HK-2 (cell line): ENCODE measurements at regions not wholly inside any gene's neighbourhood (a gene's known extent, or its start where the extent isn't known, plus 50 kb on each side); places are given as distances from the start of the nearest gene placed in this dataset.
"Not testable (repeated sequence)": the region's sequence is repeated elsewhere in the genome, so short reads cannot be mapped to it uniquely, and the experiment has no call there.

Experiments used
- DNase-seq: peaks from one replicate; pipeline ENCODE4 v3.0.0-alpha.2; 2018; ENCODE audit not compliant: unreplicated experiment

GRCh38 chr19:27851543-27852060 lies 1361.3 kb downstream of the UQCRFS1 start:
- no peak for DNase-seq

GRCh38 chr19:27851002-27851481 lies 1361.9 kb downstream of the UQCRFS1 start:
- no peak for DNase-seq

- DNase-seq: no peak
These were observed 1366.0 kb downstream of the UQCRFS1 start for GRCh38 chr19:27846944-27847343.

DNA sequence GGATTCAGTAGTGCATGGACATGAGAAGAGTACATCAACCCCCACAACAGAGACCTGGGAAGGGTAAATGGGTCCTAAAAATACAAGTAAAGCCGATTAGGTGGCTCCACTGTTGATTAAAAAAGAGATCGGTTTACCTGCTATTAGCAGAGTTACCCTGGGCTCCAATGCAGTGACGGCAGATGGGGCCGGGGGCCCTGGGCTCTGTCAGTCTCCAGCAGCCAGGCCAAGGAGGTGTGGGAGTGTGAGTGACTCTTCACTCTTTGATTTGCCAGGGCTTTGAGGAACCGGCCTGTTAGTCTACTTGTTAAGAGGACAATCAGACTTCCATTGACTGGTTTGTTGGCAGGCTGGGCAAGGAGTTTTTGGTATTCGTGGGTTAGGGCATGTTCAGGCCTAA lies 1368.7 kb downstream of the UQCRFS1 start:
- no peak for DNase-seq

DNA sequence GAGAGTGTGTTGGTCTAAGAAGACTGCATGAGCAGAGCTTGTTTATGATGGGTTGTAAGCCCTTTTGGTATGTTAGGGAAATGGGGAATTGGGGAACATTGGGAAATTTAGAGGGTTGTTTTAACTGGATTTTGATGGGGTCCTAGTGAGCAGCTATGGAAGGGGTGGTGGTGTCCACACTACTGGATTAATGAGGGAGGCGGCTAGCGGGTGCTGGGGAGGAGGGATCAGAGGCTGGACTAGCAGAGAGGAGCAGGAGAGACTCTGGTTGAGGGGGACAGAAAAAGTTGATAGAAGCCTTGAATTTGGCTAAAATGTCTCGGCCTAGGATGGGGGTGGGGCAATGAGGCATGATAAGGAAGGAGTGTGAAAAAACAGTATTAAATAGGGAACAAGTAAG lies 1369.1 kb downstream of the UQCRFS1 start:
- no peak for DNase-seq

- no peak for DNase-seq
These were observed 1379.9 kb downstream of the UQCRFS1 start for GRCh38 chr19:27833031-27833430.

- no peak for DNase-seq
These were observed 1384.1 kb downstream of the UQCRFS1 start for GRCh38 chr19:27828829-27829228.

- DNase-seq: no peak
These were observed 1388.8 kb downstream of the UQCRFS1 start for GRCh38 chr19:27824108-27824507.

DNA sequence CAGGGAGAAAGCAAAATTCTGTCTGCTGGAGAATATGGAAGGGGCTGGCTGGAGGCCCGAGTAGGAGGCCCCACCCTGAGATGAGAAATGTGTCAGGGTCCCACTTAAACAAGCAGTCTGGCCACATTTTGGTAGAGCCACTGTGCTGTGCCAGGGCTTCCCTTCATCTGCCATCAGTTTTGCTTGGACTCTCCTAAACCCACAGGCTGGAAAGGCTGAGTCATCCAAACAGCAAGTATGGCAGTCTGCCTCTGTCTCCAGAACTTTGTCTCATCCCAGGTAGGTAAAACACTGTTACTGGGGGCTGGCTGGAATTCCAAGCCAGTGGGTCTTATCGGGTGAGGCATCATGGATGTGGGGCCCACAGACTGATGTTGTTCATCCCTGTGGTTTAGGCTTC lies 1390.6 kb downstream of the UQCRFS1 start:
- no peak for DNase-seq

DNA sequence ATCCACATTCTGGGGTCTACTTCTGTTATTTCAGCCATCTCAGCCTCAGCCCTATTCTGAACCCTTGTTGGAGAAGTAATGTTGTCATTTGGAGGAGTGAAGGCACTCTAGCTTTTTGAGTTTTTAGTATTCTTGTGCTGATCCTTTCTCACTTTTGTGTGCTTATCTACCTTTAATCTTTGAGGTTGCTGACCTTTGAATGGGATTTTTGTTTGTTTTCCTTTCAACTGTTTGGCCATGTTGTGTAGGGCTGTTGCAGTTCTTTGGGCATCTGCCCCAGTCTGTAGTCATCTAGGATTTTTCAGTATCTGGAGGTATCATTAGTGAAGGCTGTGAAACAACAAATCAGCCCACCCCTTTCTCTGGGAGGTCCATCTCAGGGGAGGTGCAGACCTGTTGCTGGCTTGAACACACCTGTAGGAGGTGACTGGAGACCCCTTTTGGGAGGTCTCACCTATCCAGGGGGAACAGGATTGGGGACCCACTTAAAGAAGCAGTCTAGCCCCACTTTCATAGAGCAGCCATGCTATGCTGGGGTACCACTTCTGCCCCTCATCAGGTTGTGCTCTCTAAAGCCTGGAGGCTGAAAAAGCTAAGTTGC lies 1391.4 kb downstream of the UQCRFS1 start:
- no peak for DNase-seq

- DNase-seq: no peak
These were observed 1397.0 kb downstream of the UQCRFS1 start for GRCh38 chr19:27815985-27816384.

GRCh38 chr19:27814834-27815233 lies 1398.1 kb downstream of the UQCRFS1 start:
- not testable (repeated sequence) for DNase-seq

DNA sequence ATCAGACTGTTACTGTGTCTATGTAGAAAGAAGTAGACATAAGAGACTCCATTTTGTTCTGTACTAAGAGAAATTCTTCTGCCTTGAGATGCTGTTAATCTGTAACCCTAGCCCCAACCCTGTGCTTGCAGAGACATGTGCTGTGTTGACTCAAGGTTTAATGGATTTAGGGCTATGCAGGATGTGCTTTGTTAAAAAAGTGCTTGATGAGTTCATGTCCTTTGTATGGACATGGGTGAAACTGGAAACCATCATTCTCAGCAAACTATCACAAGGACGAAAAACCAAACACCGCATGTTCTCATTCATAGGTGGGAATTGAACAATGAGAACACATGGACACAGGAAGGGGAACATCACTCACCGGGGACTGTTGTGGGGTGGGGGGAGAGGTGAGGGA lies 1398.7 kb downstream of the UQCRFS1 start:
- not testable (repeated sequence) for DNase-seq

DNA sequence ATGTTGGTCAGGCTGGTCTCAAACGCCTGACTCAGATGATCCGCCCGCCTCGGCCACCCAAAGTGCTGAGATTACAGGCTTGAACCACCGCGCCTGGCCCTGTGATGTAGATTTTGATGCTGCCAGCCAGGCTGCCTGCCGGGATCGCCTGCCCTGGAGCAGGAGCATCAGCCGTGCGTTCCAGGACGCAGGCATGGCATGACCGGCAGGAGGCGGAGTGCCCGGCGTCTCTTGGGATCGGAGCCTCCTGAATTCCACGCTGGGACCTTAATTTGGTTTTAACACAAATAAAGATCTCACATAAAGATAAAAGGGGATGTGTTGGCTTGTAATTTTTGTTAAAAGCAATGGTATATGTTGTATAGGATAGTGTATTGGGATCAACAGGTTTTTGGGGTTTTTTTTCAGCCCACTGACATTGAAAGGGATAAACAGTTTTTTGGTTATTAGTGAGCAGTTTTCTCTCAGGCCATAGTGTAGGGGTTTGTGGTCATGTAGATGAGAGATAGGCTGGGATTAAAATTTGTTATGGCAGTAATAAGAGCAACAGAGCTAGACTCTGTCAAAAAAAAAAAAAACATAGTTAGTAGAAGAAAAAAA lies 1406.4 kb downstream of the UQCRFS1 start:
- no peak for DNase-seq

DNA sequence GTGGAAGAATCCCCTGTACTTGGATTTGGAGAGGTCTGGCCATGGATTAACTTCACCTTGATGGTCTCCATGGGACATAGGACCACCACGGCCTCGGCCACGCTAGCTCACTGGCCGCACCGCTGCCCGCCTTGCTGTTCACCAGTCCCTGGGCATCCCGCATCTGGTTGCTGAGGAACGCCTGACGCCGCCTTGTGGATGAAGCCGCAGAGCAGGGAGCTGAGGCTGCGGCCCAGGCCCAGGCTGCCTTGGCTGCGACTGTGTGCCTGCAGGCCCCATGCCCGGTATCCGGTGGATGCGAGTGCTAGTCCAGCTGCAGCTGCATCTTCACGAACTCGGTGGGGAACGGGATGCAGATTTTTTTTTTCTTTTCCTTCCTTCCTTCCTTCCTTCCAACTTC lies 1407.1 kb downstream of the UQCRFS1 start:
- no peak for DNase-seq

- DNase-seq: not testable (repeated sequence)
These were observed 1410.7 kb downstream of the UQCRFS1 start for GRCh38 chr19:27802293-27802692.

DNA sequence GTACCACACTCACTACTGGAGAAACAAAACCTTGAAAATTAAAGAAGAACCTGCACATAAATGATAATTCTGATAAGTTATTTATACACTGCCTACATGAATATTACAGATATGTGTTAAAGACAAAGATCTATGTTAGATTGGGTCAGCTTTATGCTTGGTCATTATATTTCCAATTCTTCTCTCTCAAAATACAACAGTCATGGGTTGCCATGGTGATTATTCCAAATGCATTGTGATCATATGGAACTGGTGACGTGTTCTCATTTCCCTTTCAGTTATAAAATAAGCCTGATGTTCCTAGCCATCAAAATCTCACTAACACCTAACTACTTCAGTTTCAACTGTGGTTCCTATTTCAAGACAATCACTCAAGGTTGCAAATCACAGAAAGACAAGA lies 1416.4 kb downstream of the UQCRFS1 start:
- no peak for DNase-seq

- no peak for DNase-seq
These were observed 1416.9 kb downstream of the UQCRFS1 start for GRCh38 chr19:27796073-27796472.

GRCh38 chr19:27795369-27795768 lies 1417.6 kb downstream of the UQCRFS1 start:
- DNase-seq: no peak

- DNase-seq: peak; percentile 27
These were observed 1418.4 kb downstream of the UQCRFS1 start for GRCh38 chr19:27794494-27795042.

GRCh38 chr19:27793644-27794493 lies 1419.1 kb downstream of the UQCRFS1 start:
- peak; percentile 93 for DNase-seq

DNA sequence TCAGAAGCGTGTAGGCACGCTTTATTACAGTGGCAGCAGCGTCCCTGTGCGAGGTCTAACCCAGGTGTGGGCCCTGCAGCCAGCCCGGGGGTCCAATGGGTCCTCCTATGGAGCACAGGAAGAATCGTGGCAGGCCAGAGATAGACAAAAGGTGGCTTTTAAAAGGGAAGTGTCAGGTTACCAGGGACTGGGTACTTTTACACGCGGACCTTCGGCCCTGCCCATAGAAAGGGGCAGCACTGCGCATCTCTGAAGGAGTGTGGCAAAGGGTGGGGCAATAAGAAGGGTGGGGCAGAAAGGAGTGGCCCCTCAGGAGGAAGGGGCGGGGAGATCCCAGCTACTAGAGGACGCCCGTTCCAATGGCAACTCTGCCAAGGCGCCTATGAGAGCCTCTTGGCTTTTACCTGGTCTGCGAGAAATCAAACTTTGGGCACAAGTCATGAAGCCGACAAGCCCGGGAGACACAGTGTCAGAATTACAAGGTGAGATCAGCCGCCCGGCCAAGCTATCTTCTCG lies 1419.8 kb downstream of the UQCRFS1 start:
- peak; percentile 89 for DNase-seq
